ENCODE measurements at regions not wholly inside any gene's neighbourhood (a gene's known extent, or its start where the extent isn't known, plus 50 kb on each side); places are given as distances from the start of the nearest gene placed in this dataset.

- intact Hi-C loops (cut with micrococcal nuclease): no loop called here
- no peak for DNase-seq
- no peak overlapping the region for H3K27ac Mint-ChIP-seq
- peaks cover 10% of the 10 kb centered on the region for H3K27me3 Mint-ChIP-seq (ENCODE audit: low read depth)
- H3K4me3 Mint-ChIP-seq: no peak overlapping the region
- H3K36me3 Mint-ChIP-seq (ENCODE audit: low read depth): no peaks in the 10 kb centered on the region
- H3K4me1 Mint-ChIP-seq (ENCODE audit: low read depth): peaks cover 11% of the 10 kb centered on the region
- H3K9me3 Mint-ChIP-seq: no peaks in the 10 kb centered on the region
- CTCF ChIA-PET: no interaction called here
Observed at GRCh38 chr10:43962346-43963191, 313.9 kb upstream of the ZNF32 start.

- CTCF ChIA-PET: no interaction called here
- intact Hi-C loops (cut with micrococcal nuclease): no loop called here
- Mint-ChIP-seq H3K4me1 (ENCODE audit: low read depth) (peaks cover 11% of the 10 kb centered on the region), H3K36me3 (ENCODE audit: low read depth) (no peaks in the 10 kb centered on the region), H3K27ac (no peak overlapping the region), H3K4me3 (no peak overlapping the region), H3K27me3 (ENCODE audit: low read depth) (peaks cover 10% of the 10 kb centered on the region), H3K9me3 (no peaks in the 10 kb centered on the region)
- DNase-seq: no peak
Observed at GRCh38 chr10:43961523-43962345, 313.1 kb upstream of the ZNF32 start.

DNA sequence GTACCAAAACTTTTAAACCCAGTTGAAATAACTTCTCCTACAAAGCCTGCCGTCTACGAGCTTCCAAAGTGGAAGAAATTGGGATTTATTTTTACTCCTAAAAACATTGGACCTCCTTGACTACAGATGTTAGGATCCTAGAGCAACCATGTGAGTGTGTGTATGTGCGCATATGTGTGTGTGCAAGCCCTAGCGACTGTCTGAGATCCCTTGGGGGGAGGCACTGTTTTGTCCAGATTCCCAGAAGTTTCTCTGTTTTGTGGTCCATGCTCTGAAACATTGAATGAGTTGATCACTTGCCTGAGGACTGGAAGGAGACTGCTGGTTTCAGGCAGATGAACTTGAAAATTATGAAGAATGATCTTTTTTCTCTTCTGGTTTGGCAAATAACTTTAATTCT, 312.3 kb upstream of the ZNF32 start:
- Mint-ChIP-seq H3K27me3 (ENCODE audit: low read depth) (peaks cover 12% of the 10 kb centered on the region), H3K4me3 (no peak overlapping the region), H3K27ac (no peak overlapping the region), H3K4me1 (ENCODE audit: low read depth) (peaks cover 11% of the 10 kb centered on the region), H3K9me3 (no peaks in the 10 kb centered on the region), H3K36me3 (ENCODE audit: low read depth) (no peaks in the 10 kb centered on the region)
- DNase-seq: no peak
- CTCF ChIA-PET: no interaction called here
- intact Hi-C loops (cut with micrococcal nuclease): no loop called here

DNA sequence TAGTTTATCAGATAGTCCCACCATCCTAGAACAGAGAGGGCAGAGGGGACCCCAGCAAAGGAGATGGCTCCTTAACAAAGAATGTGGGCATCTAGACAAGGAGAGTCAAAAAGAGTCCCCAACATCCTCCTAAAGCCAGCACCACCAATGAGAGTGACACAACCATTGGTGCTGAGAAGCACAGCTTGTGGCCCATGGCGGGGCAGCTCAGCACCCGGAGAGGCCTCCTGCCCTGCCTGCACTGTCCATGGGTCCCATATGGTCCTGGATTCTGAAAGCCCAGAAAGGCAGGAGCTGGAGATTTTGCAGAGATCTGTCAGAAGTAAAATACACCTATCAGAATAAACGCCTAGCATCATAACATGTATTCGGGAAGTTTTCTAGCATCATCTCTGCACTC, 311.8 kb upstream of the ZNF32 start:
- Mint-ChIP-seq H3K36me3 (ENCODE audit: low read depth) (no peaks in the 10 kb centered on the region), H3K4me3 (no peak overlapping the region), H3K9me3 (no peaks in the 10 kb centered on the region), H3K4me1 (ENCODE audit: low read depth) (peaks cover 11% of the 10 kb centered on the region), H3K27ac (no peak overlapping the region), H3K27me3 (ENCODE audit: low read depth) (peaks cover 7% of the 10 kb centered on the region)
- CTCF ChIA-PET: no interaction called here
- intact Hi-C loops (cut with micrococcal nuclease): no loop called here
- no peak for DNase-seq

GRCh38 chr10:43960135-43960415, 311.4 kb upstream of the ZNF32 start:
- intact Hi-C loops (cut with micrococcal nuclease): no loop called here
- Mint-ChIP-seq H3K4me1 (ENCODE audit: low read depth) (peaks cover 8% of the 10 kb centered on the region), H3K4me3 (no peak overlapping the region), H3K36me3 (ENCODE audit: low read depth) (no peaks in the 10 kb centered on the region), H3K27me3 (ENCODE audit: low read depth) (peaks cover 8% of the 10 kb centered on the region), H3K9me3 (no peaks in the 10 kb centered on the region), H3K27ac (no peak overlapping the region)
- CTCF ChIA-PET: no interaction called here
- DNase-seq: no peak

GRCh38 chr10:43959364-43960134, 310.9 kb upstream of the ZNF32 start:
- no peak for DNase-seq
- H3K36me3 Mint-ChIP-seq (ENCODE audit: low read depth): no peaks in the 10 kb centered on the region
- H3K27me3 Mint-ChIP-seq (ENCODE audit: low read depth): peaks cover 9% of the 10 kb centered on the region
- peaks cover 3% of the 10 kb centered on the region for H3K4me1 Mint-ChIP-seq (ENCODE audit: low read depth)
- no peak overlapping the region for H3K27ac Mint-ChIP-seq
- intact Hi-C loops (cut with micrococcal nuclease): no loop called here
- H3K9me3 Mint-ChIP-seq: no peaks in the 10 kb centered on the region
- CTCF ChIA-PET: no interaction called here
- H3K4me3 Mint-ChIP-seq: no peak overlapping the region

- peaks cover 14% of the 10 kb centered on the region for H3K27me3 Mint-ChIP-seq (ENCODE audit: low read depth)
- no peaks in the 10 kb centered on the region for H3K36me3 Mint-ChIP-seq (ENCODE audit: low read depth)
- CTCF ChIA-PET: no interaction called here
- DNase-seq: no peak
- H3K4me3 Mint-ChIP-seq: no peak overlapping the region
- H3K4me1 Mint-ChIP-seq (ENCODE audit: low read depth): no peaks in the 10 kb centered on the region
- H3K9me3 Mint-ChIP-seq: no peaks in the 10 kb centered on the region
- intact Hi-C loops (cut with micrococcal nuclease): no loop called here
- no peak overlapping the region for H3K27ac Mint-ChIP-seq
Observed at GRCh38 chr10:43958964-43959363, 310.3 kb upstream of the ZNF32 start.

DNA sequence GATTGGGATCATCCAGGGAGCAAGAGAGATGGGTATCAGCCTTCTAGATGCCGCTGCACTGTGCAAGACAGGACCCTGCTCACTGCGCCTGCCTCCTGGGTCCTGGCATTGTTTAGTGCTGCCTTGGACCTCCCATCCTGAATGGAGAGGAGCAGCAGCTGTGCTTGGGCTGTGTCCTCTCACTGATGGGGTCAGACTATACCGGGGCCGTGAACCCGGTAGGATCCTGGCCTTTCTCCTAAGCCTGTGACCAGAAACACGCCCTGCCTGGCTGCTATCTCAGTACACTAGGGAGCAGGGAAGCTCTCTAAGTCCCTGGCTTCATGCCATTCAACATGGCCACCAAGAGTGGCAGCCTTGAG, 309.4 kb upstream of the ZNF32 start:
- no peaks in the 10 kb centered on the region for H3K4me1 Mint-ChIP-seq (ENCODE audit: low read depth)
- DNase-seq: no peak
- H3K27me3 Mint-ChIP-seq (ENCODE audit: low read depth): peaks cover 17% of the 10 kb centered on the region
- intact Hi-C loops (cut with micrococcal nuclease): no loop called here
- no peaks in the 10 kb centered on the region for H3K9me3 Mint-ChIP-seq
- H3K27ac Mint-ChIP-seq: no peak overlapping the region
- H3K36me3 Mint-ChIP-seq (ENCODE audit: low read depth): no peaks in the 10 kb centered on the region
- CTCF ChIA-PET: no interaction called here
- H3K4me3 Mint-ChIP-seq: no peak overlapping the region

- no peak overlapping the region for H3K4me3 Mint-ChIP-seq
- DNase-seq: no peak
- no peaks in the 10 kb centered on the region for H3K4me1 Mint-ChIP-seq (ENCODE audit: low read depth)
- CTCF ChIA-PET: interaction anchor here (0.5 kb wide), 1 partner anchor 53 kb away, joined by 3 read pairs; no protein-coding TSS in a partner anchor
- intact Hi-C loops (cut with micrococcal nuclease): no loop called here
- H3K27me3 Mint-ChIP-seq (ENCODE audit: low read depth): peaks cover 19% of the 10 kb centered on the region
- H3K36me3 Mint-ChIP-seq (ENCODE audit: low read depth): no peaks in the 10 kb centered on the region
- no peaks in the 10 kb centered on the region for H3K9me3 Mint-ChIP-seq
- no peak overlapping the region for H3K27ac Mint-ChIP-seq
Observed at GRCh38 chr10:43957267-43958070, 308.8 kb upstream of the ZNF32 start.

- Mint-ChIP-seq H3K4me3 (no peak overlapping the region), H3K9me3 (no peaks in the 10 kb centered on the region), H3K27me3 (ENCODE audit: low read depth) (peaks cover 19% of the 10 kb centered on the region), H3K4me1 (ENCODE audit: low read depth) (no peaks in the 10 kb centered on the region), H3K36me3 (ENCODE audit: low read depth) (no peaks in the 10 kb centered on the region), H3K27ac (no peak overlapping the region)
- CTCF ChIA-PET: no interaction called here
- intact Hi-C loops (cut with micrococcal nuclease): no loop called here
- DNase-seq: no peak
Observed at GRCh38 chr10:43955978-43956377, 307.3 kb upstream of the ZNF32 start.

GRCh38 chr10:43955002-43955596, 306.4 kb upstream of the ZNF32 start:
- no peak overlapping the region for H3K4me3 Mint-ChIP-seq
- no peaks in the 10 kb centered on the region for H3K36me3 Mint-ChIP-seq (ENCODE audit: low read depth)
- no peaks in the 10 kb centered on the region for H3K4me1 Mint-ChIP-seq (ENCODE audit: low read depth)
- intact Hi-C loops (cut with micrococcal nuclease): no loop called here
- H3K27ac Mint-ChIP-seq: no peak overlapping the region
- H3K9me3 Mint-ChIP-seq: no peaks in the 10 kb centered on the region
- DNase-seq: no peak
- peaks cover 23% of the 10 kb centered on the region for H3K27me3 Mint-ChIP-seq (ENCODE audit: low read depth)
- CTCF ChIA-PET: no interaction called here

DNA sequence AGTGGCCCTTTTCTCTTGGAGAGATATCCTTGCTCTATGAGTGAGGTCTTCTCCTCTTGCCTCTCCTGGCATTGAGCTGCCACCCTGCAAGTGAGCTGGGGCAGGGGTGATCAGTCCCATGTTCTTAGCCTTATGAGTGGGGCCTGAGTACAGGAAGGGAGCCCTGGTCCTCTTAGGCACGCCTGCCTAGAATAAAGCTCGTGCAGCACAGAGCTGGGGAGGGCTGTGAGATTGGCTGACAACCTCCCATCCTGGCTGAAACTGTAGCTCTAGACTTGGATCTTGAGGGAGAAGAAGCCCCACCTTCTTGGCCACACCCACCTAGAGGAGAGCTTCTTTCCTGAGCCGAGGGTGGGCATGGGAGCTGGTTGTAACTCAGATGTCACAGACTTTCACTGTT, 305.0 kb upstream of the ZNF32 start:
- DNase-seq: no peak
- Mint-ChIP-seq H3K27me3 (ENCODE audit: low read depth) (peaks cover 23% of the 10 kb centered on the region), H3K27ac (no peak overlapping the region), H3K4me1 (ENCODE audit: low read depth) (no peaks in the 10 kb centered on the region), H3K4me3 (no peak overlapping the region), H3K36me3 (ENCODE audit: low read depth) (no peaks in the 10 kb centered on the region), H3K9me3 (no peaks in the 10 kb centered on the region)
- intact Hi-C loops (cut with micrococcal nuclease): no loop called here
- CTCF ChIA-PET: interaction anchor here (0.8 to 0.9 kb wide), 2 partner anchors 168 to 263 kb away, joined by 3 to 5 read pairs; no protein-coding TSS in a partner anchor

Measured in activated naive CD4-positive, alpha-beta T cell treated with anti-CD3 and anti-CD28 coated beads for 36 hours (primary cell).